NCI-H187 (cell line): ENCODE measurements at regions not wholly inside any gene's neighbourhood (a gene's known extent, or its start where the extent isn't known, plus 50 kb on each side); places are given as distances from the start of the nearest gene placed in this dataset.

Experiments used
- DNase-seq, 2 experiments: peaks; one replicate each; lab custom pipeline; 2025; lab: John Stamatoyannopoulos, UW

GRCh38 chr1:168782559-168783116, 53.6 kb upstream of the DPT start:
- DNase-seq = no peak

- DNase-seq = no peak
These were observed 54.6 kb upstream of the DPT start for GRCh38 chr1:168783458-168784210.

GRCh38 chr1:168786476-168787330, 57.7 kb upstream of the DPT start:
- DNase-seq = peak; percentile 21 to 70

- no peak for DNase-seq
These were observed 59.3 kb upstream of the DPT start for GRCh38 chr1:168788258-168788657.

GRCh38 chr1:168789501-168789900, 60.5 kb upstream of the DPT start:
- DNase-seq = no peak

GRCh38 chr1:168792142-168792541, 63.1 kb upstream of the DPT start:
- DNase-seq = no peak

- no peak for DNase-seq
These were observed 63.7 kb upstream of the DPT start for GRCh38 chr1:168792592-168793125.

- no peak for DNase-seq
These were observed 65.1 kb upstream of the DPT start for GRCh38 chr1:168794057-168794456.

- no peak for DNase-seq
These were observed 66.7 kb upstream of the DPT start for GRCh38 chr1:168795681-168796080.

GRCh38 chr1:168799927-168800605, 71.1 kb upstream of the DPT start:
- no peak for DNase-seq

- no peak for DNase-seq
These were observed 72.2 kb upstream of the DPT start for GRCh38 chr1:168801032-168801745.

GRCh38 chr1:168803806-168804510, 75.0 kb upstream of the DPT start:
- peak; percentile 47 to 58 for DNase-seq

- DNase-seq = no peak
These were observed 77.9 kb upstream of the DPT start for GRCh38 chr1:168806952-168807351.

GRCh38 chr1:168811176-168811575, 82.2 kb upstream of the DPT start:
- no peak for DNase-seq

GRCh38 chr1:168819668-168820067, 90.7 kb upstream of the DPT start:
- DNase-seq = no peak

- DNase-seq = no peak
These were observed 92.4 kb upstream of the DPT start for GRCh38 chr1:168821434-168821833.

GRCh38 chr1:168822911-168823310, 93.9 kb upstream of the DPT start:
- DNase-seq = no peak

- no peak for DNase-seq
These were observed 95.0 kb upstream of the DPT start for GRCh38 chr1:168823988-168824387.

- no peak for DNase-seq
These were observed 95.5 kb upstream of the DPT start for GRCh38 chr1:168824418-168825065.

GRCh38 chr1:168825129-168825528, 96.1 kb upstream of the DPT start:
- DNase-seq = no peak
